Peyer's patch (tissue), 4 donors: ENCODE measurements at regions not wholly inside any gene's neighbourhood (a gene's known extent, or its start where the extent isn't known, plus 50 kb on each side); places are given as distances from the start of the nearest gene placed in this dataset.

Experiments
- DNase-seq, 3 donors: peaks; one replicate each; pipeline ENCODE4 v3.0.0-alpha.2; 2017 to 2019
- H3K27ac ChIP-seq, 4 donors: fragments of 200-600 bp; sonication (generic); one replicate each; pipeline ENCODE4 v1.5.1; 2016 to 2019
- H3K27me3 ChIP-seq, 2 donors: fragments of 200-600 bp; sonication (generic); one replicate each; pipeline ENCODE4 v1.5.1; 2019
- H3K36me3 ChIP-seq, 3 donors: fragments of 200-600 bp; sonication (generic); one replicate each; pipeline ENCODE4 v1.5.1; 2016 to 2019
- H3K4me1 ChIP-seq, 4 donors: fragments of 200-600 bp; sonication (generic); one replicate each; pipeline ENCODE4 v1.5.1; 2016 to 2019
- H3K4me3 ChIP-seq, 4 donors: fragments of 200-600 bp; sonication (generic); 1 replicate in 3 of 4; 2 replicates in 1 of 4; pipeline ENCODE4 v1.5.1; 2016 to 2019; ENCODE audit warnings: mild to moderate bottlenecking in 1 of 4
- H3K9me3 ChIP-seq, 4 donors: fragments of 200-600 bp; sonication (generic); one replicate each; pipeline ENCODE4 v1.5.1; 2016 to 2019; ENCODE audit warnings: mild to moderate bottlenecking in 1 of 4
- POLR2A ChIP-seq, 2 donors: fragments of 450-650 bp; IDR thresholded peaks; one replicate each; pipeline ENCODE4 v1.5.1; 2017; ENCODE audit warnings: antibody characterized with exemption in 2 of 2, mild to moderate bottlenecking in 2 of 2, moderate library complexity in 2 of 2
- TF ChIP-seq, protein P1 (sequence below), 6 experiments: fragments of 450-650 bp in 4 of 6; fragments of 200-600 bp in 2 of 6; sonication (generic) in 1 of 6; IDR thresholded peaks; one replicate each; pipeline ENCODE4 v1.5.1; 2017 to 2019; ENCODE audit warnings: antibody characterized with exemption in 6 of 6, mild to moderate bottlenecking in 3 of 6, moderate library complexity in 1 of 6

- Histone ChIP-seq H3K9me3 (no peaks in the 10 kb centered on the region), H3K27me3 (no peaks in the 10 kb centered on the region), H3K4me1 (no peaks in the 10 kb centered on the region), H3K36me3 (no peaks in the 10 kb centered on the region), H3K4me3 (no peak overlapping the region), H3K27ac (no peak overlapping the region)
- TF ChIP-seq, protein P1, sequence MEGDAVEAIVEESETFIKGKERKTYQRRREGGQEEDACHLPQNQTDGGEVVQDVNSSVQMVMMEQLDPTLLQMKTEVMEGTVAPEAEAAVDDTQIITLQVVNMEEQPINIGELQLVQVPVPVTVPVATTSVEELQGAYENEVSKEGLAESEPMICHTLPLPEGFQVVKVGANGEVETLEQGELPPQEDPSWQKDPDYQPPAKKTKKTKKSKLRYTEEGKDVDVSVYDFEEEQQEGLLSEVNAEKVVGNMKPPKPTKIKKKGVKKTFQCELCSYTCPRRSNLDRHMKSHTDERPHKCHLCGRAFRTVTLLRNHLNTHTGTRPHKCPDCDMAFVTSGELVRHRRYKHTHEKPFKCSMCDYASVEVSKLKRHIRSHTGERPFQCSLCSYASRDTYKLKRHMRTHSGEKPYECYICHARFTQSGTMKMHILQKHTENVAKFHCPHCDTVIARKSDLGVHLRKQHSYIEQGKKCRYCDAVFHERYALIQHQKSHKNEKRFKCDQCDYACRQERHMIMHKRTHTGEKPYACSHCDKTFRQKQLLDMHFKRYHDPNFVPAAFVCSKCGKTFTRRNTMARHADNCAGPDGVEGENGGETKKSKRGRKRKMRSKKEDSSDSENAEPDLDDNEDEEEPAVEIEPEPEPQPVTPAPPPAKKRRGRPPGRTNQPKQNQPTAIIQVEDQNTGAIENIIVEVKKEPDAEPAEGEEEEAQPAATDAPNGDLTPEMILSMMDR (IDR thresholded peaks at IDR 0.05) = no peak
- no peak for TF ChIP-seq POLR2A (IDR thresholded peaks at IDR 0.05)
- DNase-seq = no peak
Measured at GRCh38 chr6:142627474-142627873, 317.5 kb downstream of the HIVEP2 start.

DNA sequence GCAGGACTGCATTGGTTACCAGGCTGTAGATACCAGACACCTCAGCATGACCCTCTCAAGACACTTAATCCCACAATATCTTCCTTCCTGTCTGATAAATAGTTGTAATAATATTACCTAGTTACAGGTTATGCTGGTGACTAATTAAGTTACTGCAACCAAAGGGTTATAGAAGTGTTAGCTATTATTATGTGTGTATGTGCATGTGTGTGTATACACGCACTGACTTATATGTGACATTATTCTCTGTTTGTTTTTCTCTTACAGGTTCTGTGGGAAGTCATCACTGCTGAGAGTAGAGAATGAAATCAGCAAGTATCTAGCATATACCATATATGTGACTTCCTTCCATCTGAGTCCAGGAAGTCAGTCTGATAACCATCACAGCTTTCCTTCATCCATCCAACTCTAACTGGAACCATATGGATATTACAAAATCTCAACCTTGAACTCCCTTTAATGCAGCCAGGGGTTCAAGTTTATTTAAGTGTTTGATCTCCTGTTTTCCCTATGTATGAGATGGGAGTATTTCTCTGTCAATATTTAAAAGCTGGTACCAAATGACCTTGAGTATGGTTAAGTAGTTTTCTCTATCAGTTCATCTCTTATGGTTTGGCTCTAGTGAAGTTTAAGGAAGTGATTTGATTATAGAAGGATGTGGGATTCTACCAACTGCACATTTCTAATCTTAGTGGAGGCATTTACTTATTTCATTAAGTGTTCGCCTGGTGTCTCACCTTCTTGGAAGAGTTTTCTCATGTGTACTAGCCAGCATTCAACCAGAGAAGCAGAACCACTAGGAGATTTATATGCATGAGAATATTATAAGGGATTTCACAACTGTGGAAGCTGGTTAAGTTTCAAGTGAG, 313.2 kb downstream of the HIVEP2 start:
- Histone ChIP-seq H3K9me3 (no peaks in the 10 kb centered on the region), H3K27ac (no peak overlapping the region), H3K4me3 (no peak overlapping the region), H3K27me3 (no peaks in the 10 kb centered on the region), H3K36me3 (no peaks in the 10 kb centered on the region), H3K4me1 (no peaks in the 10 kb centered on the region)
- TF ChIP-seq, protein P1 (IDR thresholded peaks at IDR 0.05) = no peak
- TF ChIP-seq POLR2A (IDR thresholded peaks at IDR 0.05) = no peak
- DNase-seq = no peak

- no peak for DNase-seq
- Histone ChIP-seq H3K36me3 (no peaks in the 10 kb centered on the region), H3K9me3 (no peaks in the 10 kb centered on the region), H3K27me3 (no peaks in the 10 kb centered on the region), H3K4me1 (no peaks in the 10 kb centered on the region), H3K27ac (no peak overlapping the region), H3K4me3 (no peak overlapping the region)
- no peak for TF ChIP-seq POLR2A (IDR thresholded peaks at IDR 0.05)
- TF ChIP-seq, protein P1 (IDR thresholded peaks at IDR 0.05) = no peak
Measured at GRCh38 chr6:142633317-142633716, 311.7 kb downstream of the HIVEP2 start.

DNA sequence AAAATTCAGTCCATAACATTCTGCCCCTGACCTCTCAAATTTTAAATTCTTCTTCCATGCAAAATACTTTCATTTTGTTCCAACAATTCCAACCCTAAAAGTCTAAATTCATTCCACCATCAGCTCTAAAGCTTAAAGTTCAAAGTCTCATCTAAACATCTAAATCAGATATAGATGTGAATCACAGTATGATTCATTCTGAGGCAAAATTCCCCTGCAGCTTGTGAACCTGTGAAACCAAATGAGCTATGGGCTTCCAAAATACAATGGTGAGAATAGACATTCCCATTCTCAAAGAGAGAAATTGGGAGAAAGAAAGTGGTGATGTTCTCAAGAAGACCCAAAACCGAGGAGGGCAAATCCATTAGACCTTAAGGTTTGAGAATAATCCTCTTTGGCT, 309.8 kb downstream of the HIVEP2 start:
- DNase-seq = no peak
- Histone ChIP-seq H3K27ac (no peak overlapping the region), H3K27me3 (no peaks in the 10 kb centered on the region), H3K4me1 (no peaks in the 10 kb centered on the region), H3K4me3 (no peak overlapping the region), H3K36me3 (no peaks in the 10 kb centered on the region), H3K9me3 (no peaks in the 10 kb centered on the region)
- TF ChIP-seq, protein P1 (IDR thresholded peaks at IDR 0.05) = no peak
- TF ChIP-seq POLR2A (IDR thresholded peaks at IDR 0.05) = no peak

DNA sequence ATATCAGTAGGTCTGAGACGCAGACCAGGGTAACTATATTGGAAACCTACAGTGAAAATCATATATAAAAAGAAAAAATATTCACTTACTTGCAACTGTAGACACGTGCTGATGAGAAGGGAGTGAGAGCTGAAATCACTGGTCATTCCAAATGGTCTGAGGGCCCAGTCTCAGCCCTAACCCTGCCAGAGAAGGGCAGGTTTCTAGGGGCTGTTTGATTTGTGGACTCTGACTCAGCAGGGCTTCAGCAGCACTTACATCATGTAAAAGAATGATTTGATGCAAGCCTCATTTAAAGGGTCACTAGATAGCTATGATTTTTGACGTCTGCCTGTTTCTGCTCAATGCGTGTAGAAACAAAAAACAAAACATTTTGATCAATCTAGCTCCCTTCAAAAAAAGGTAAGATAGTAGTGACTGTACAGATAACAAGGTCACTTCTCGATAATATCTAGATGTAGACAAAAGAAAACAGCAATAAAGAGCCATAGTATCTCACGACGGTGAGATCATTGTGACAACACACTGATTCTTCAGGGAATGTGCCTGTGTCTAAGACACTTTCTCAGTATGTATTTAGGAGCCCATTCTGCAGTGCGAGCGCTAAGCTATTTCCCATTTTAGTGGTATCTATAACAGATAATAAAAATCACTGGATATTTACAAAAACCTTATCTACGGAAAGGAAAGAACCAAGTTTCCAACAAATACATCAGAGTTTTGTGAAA, 307.2 kb downstream of the HIVEP2 start:
- Histone ChIP-seq H3K27ac (no peak overlapping the region), H3K4me1 (no peaks in the 10 kb centered on the region), H3K9me3 (no peaks in the 10 kb centered on the region), H3K4me3 (no peak overlapping the region), H3K27me3 (no peaks in the 10 kb centered on the region), H3K36me3 (no peaks in the 10 kb centered on the region)
- TF ChIP-seq POLR2A (IDR thresholded peaks at IDR 0.05) = no peak
- TF ChIP-seq, protein P1 (IDR thresholded peaks at IDR 0.05) = no peak
- DNase-seq = no peak
